ENCODE measurements at regions not wholly inside any gene's neighbourhood (a gene's known extent, or its start where the extent isn't known, plus 50 kb on each side); places are given as distances from the start of the nearest gene placed in this dataset.

GRCh38 chr4:10734697-10735096 lies 50.1 kb upstream of the CLNK start:
- no peak for DNase-seq (ENCODE audit: insufficient read length, low spot score)
- FAIRE-seq = no peak
- TF ChIP-seq POLR2A (IDR thresholded peaks at IDR 0.05; ENCODE audit: low read depth, low read length) = no peak

All from H54 (cell line).